ACC112 (cell line): ENCODE measurements at regions not wholly inside any gene's neighbourhood (a gene's known extent, or its start where the extent isn't known, plus 50 kb on each side); places are given as distances from the start of the nearest gene placed in this dataset.

Experiments used
- H2AFZ ChIP-seq: fragments of 200-600 bp; sonication (generic); one replicate; pipeline ENCODE4 v1.6.0; 2017; ENCODE audit warnings: antibody characterized with exemption, low read length; ENCODE audit not compliant: unreplicated experiment
- H3K27ac ChIP-seq: fragments of 200-600 bp; sonication (generic); 2 replicates; pipeline ENCODE4 v1.5.1; 2014; ENCODE audit warnings: low read depth, mild to moderate bottlenecking, antibody characterized with exemption, low read length, moderate library complexity
- H3K27me3 ChIP-seq: fragments of 200-600 bp; sonication (generic); 2 replicates; pipeline ENCODE4 v1.6.1; 2014; ENCODE audit warnings: mild to moderate bottlenecking, antibody characterized with exemption, low read length, moderate library complexity, mixed read lengths; ENCODE audit not compliant: insufficient read depth
- H3K36me3 ChIP-seq: fragments of 200-600 bp; sonication (generic); 2 replicates; pipeline ENCODE4 v1.6.1; 2016; ENCODE audit warnings: mild to moderate bottlenecking, antibody characterized with exemption, low read length, moderate library complexity, mixed read lengths; ENCODE audit not compliant: insufficient read depth
- H3K4me1 ChIP-seq: fragments of 200-600 bp; sonication (generic); one replicate; pipeline ENCODE4 v1.6.1; 2016; ENCODE audit warnings: low read length, mixed read lengths; ENCODE audit not compliant: insufficient read depth, unreplicated experiment, control insufficient read depth
- H3K4me3 ChIP-seq: fragments of 200-600 bp; sonication (generic); 2 replicates; pipeline ENCODE4 v1.5.1; 2014; ENCODE audit warnings: mild to moderate bottlenecking, low read depth, low read length
- H3K79me2 ChIP-seq: fragments of 200-600 bp; sonication (generic); one replicate; pipeline ENCODE4 v1.6.0; 2016; ENCODE audit warnings: low read length; ENCODE audit not compliant: control insufficient read depth, unreplicated experiment, insufficient read depth

- H3K27me3 ChIP-seq: no peaks in the 10 kb centered on the region
- H2AFZ ChIP-seq: peak overlapping the region; percentile 74
- H3K4me3 ChIP-seq: peak overlapping the region; percentile 43
- peaks cover 34% of the 10 kb centered on the region for H3K4me1 ChIP-seq
- no peaks in the 10 kb centered on the region for H3K36me3 ChIP-seq
- no peaks in the 10 kb centered on the region for H3K79me2 ChIP-seq
- H3K27ac ChIP-seq: peak overlapping the region; percentile 55; the same call in 1 of the 2 replicates
Observed at GRCh38 chr14:30214461-30215090, 286.9 kb upstream of the PRKD1 start.

- Histone ChIP-seq H3K4me1 (peaks cover 35% of the 10 kb centered on the region), H3K27me3 (no peaks in the 10 kb centered on the region), H3K27ac (no peak overlapping the region), H3K4me3 (no peak overlapping the region), H3K36me3 (no peaks in the 10 kb centered on the region), H2AFZ (no peak overlapping the region), H3K79me2 (no peaks in the 10 kb centered on the region)
Observed at GRCh38 chr14:30218907-30219306, 291.3 kb upstream of the PRKD1 start.

- Histone ChIP-seq H3K27ac (no peak overlapping the region), H2AFZ (peak overlapping the region; percentile 47), H3K4me1 (peaks cover 51% of the 10 kb centered on the region), H3K79me2 (no peaks in the 10 kb centered on the region), H3K4me3 (no peak overlapping the region), H3K27me3 (no peaks in the 10 kb centered on the region), H3K36me3 (no peaks in the 10 kb centered on the region)
Observed at GRCh38 chr14:30221546-30221945, 293.9 kb upstream of the PRKD1 start.

- no peaks in the 10 kb centered on the region for H3K36me3 ChIP-seq
- no peaks in the 10 kb centered on the region for H3K79me2 ChIP-seq
- peaks cover 69% of the 10 kb centered on the region for H3K4me1 ChIP-seq
- peak overlapping the region; percentile 32; the same call in 1 of the 2 replicates for H3K4me3 ChIP-seq
- H3K27me3 ChIP-seq: no peaks in the 10 kb centered on the region
- H2AFZ ChIP-seq: no peak overlapping the region
- H3K27ac ChIP-seq: peak overlapping the region; percentile 62
Observed at GRCh38 chr14:30223385-30223785, 295.7 kb upstream of the PRKD1 start.

- Histone ChIP-seq H3K4me3 (no peak overlapping the region), H3K79me2 (no peaks in the 10 kb centered on the region), H3K27ac (peak overlapping the region; percentile 68), H3K36me3 (no peaks in the 10 kb centered on the region), H3K4me1 (peaks cover 75% of the 10 kb centered on the region), H3K27me3 (no peaks in the 10 kb centered on the region), H2AFZ (no peak overlapping the region)
Observed at GRCh38 chr14:30223966-30224365, 296.3 kb upstream of the PRKD1 start.

- peak overlapping the region; percentile 68 for H3K27ac ChIP-seq
- H3K4me1 ChIP-seq: peaks cover 77% of the 10 kb centered on the region
- H3K27me3 ChIP-seq: no peaks in the 10 kb centered on the region
- no peaks in the 10 kb centered on the region for H3K36me3 ChIP-seq
- H3K79me2 ChIP-seq: no peaks in the 10 kb centered on the region
- H2AFZ ChIP-seq: no peak overlapping the region
- H3K4me3 ChIP-seq: no peak overlapping the region
Observed at GRCh38 chr14:30225176-30225575, 297.5 kb upstream of the PRKD1 start.

GRCh38 chr14:30227436-30227835 lies 299.8 kb upstream of the PRKD1 start:
- H3K27me3 ChIP-seq: no peaks in the 10 kb centered on the region
- H3K4me3 ChIP-seq: peak overlapping the region; percentile 32; the same call in 1 of the 2 replicates
- H3K79me2 ChIP-seq: no peaks in the 10 kb centered on the region
- H3K36me3 ChIP-seq: no peaks in the 10 kb centered on the region
- H3K4me1 ChIP-seq: peaks cover 62% of the 10 kb centered on the region
- peak overlapping the region; percentile 92 for H2AFZ ChIP-seq
- peak overlapping the region; percentile 88 for H3K27ac ChIP-seq

- no peaks in the 10 kb centered on the region for H3K36me3 ChIP-seq
- H3K79me2 ChIP-seq: no peaks in the 10 kb centered on the region
- H3K4me3 ChIP-seq: peak overlapping the region; percentile 39
- peaks cover 58% of the 10 kb centered on the region for H3K4me1 ChIP-seq
- H3K27me3 ChIP-seq: no peaks in the 10 kb centered on the region
- peak overlapping the region; percentile 92 for H2AFZ ChIP-seq
- peak overlapping the region; percentile 88 for H3K27ac ChIP-seq
Observed at GRCh38 chr14:30227876-30228275, 300.2 kb upstream of the PRKD1 start.

GRCh38 chr14:30230719-30231118 lies 303.1 kb upstream of the PRKD1 start:
- no peak overlapping the region for H3K4me3 ChIP-seq
- no peak overlapping the region for H2AFZ ChIP-seq
- no peak overlapping the region for H3K27ac ChIP-seq
- H3K4me1 ChIP-seq: peaks cover 29% of the 10 kb centered on the region
- no peaks in the 10 kb centered on the region for H3K27me3 ChIP-seq
- no peaks in the 10 kb centered on the region for H3K36me3 ChIP-seq
- no peaks in the 10 kb centered on the region for H3K79me2 ChIP-seq

GRCh38 chr14:30234966-30235365 lies 307.3 kb upstream of the PRKD1 start:
- Histone ChIP-seq H3K36me3 (no peaks in the 10 kb centered on the region), H3K4me3 (no peak overlapping the region), H3K4me1 (peaks cover 1% of the 10 kb centered on the region), H3K27me3 (no peaks in the 10 kb centered on the region), H3K27ac (no peak overlapping the region), H3K79me2 (no peaks in the 10 kb centered on the region), H2AFZ (no peak overlapping the region)

GRCh38 chr14:30235485-30235884 lies 307.8 kb upstream of the PRKD1 start:
- no peaks in the 10 kb centered on the region for H3K36me3 ChIP-seq
- no peaks in the 10 kb centered on the region for H3K79me2 ChIP-seq
- H3K27me3 ChIP-seq: no peaks in the 10 kb centered on the region
- no peak overlapping the region for H3K27ac ChIP-seq
- H3K4me1 ChIP-seq: peaks cover 6% of the 10 kb centered on the region
- H3K4me3 ChIP-seq: no peak overlapping the region
- no peak overlapping the region for H2AFZ ChIP-seq
